ENCODE measurements at regions not wholly inside any gene's neighbourhood (a gene's known extent, or its start where the extent isn't known, plus 50 kb on each side); places are given as distances from the start of the nearest gene placed in this dataset.

GRCh38 chr4:37510626-37511025 is 175.6 kb downstream of the RELL1 start:
- no peaks in the 10 kb centered on the region for H3K9me2 ChIP-seq (ENCODE audit: insufficient read depth)
- no peak overlapping the region for H3K9ac ChIP-seq
- H2AFZ ChIP-seq: no peak overlapping the region
- no peak overlapping the region for H3K4me2 ChIP-seq (ENCODE audit: unreplicated experiment)
- in situ Hi-C loops (cut with MboI): no loop called here
- TF ChIP-seq EZH2phosphoT487 (IDR thresholded peaks at IDR 0.05; ENCODE audit: insufficient read depth, low read depth): no peak
- no peak for TF ChIP-seq EZH2 (IDR thresholded peaks at IDR 0.05; ENCODE audit: insufficient read depth, poor library complexity, severe bottlenecking)
- DNase-seq: no peak
- H3K4me1 ChIP-seq (ENCODE audit: insufficient read depth): no peaks in the 10 kb centered on the region
- no peak overlapping the region for H3K27ac ChIP-seq
- H3K27me3 ChIP-seq (replicated peaks; ENCODE audit: insufficient read depth): no peaks in the 10 kb centered on the region
- H3K4me3 ChIP-seq: no peak overlapping the region
- H3K9me3 ChIP-seq (ENCODE audit: low read depth): no peaks in the 10 kb centered on the region
- no peaks in the 10 kb centered on the region for H3K79me2 ChIP-seq (ENCODE audit: insufficient read depth)
- no peaks in the 10 kb centered on the region for H4K20me1 ChIP-seq (ENCODE audit: insufficient read depth)
- H3K36me3 ChIP-seq (ENCODE audit: low read depth): no peaks in the 10 kb centered on the region
- H3F3A ChIP-seq (ENCODE audit: insufficient read depth): no peaks in the 10 kb centered on the region

- no peak overlapping the region for H3K4me2 ChIP-seq (ENCODE audit: unreplicated experiment)
- no peaks in the 10 kb centered on the region for H3K79me2 ChIP-seq (ENCODE audit: insufficient read depth)
- in situ Hi-C loops (cut with MboI): no loop called here
- TF ChIP-seq EZH2phosphoT487 (IDR thresholded peaks at IDR 0.05; ENCODE audit: insufficient read depth, low read depth): no peak
- no peak for TF ChIP-seq EZH2 (IDR thresholded peaks at IDR 0.05; ENCODE audit: insufficient read depth, poor library complexity, severe bottlenecking)
- H2AFZ ChIP-seq: no peak overlapping the region
- no peak for DNase-seq
- no peaks in the 10 kb centered on the region for H3K36me3 ChIP-seq (ENCODE audit: low read depth)
- no peak overlapping the region for H3K9ac ChIP-seq
- no peaks in the 10 kb centered on the region for H3K27me3 ChIP-seq (replicated peaks; ENCODE audit: insufficient read depth)
- no peaks in the 10 kb centered on the region for H3K9me3 ChIP-seq (ENCODE audit: low read depth)
- no peaks in the 10 kb centered on the region for H3K9me2 ChIP-seq (ENCODE audit: insufficient read depth)
- H4K20me1 ChIP-seq (ENCODE audit: insufficient read depth): no peaks in the 10 kb centered on the region
- H3K4me1 ChIP-seq (ENCODE audit: insufficient read depth): no peaks in the 10 kb centered on the region
- no peaks in the 10 kb centered on the region for H3F3A ChIP-seq (ENCODE audit: insufficient read depth)
- H3K27ac ChIP-seq: no peak overlapping the region
- H3K4me3 ChIP-seq: no peak overlapping the region
Measured at GRCh38 chr4:37503261-37503660, 182.9 kb downstream of the RELL1 start.

GRCh38 chr4:37502070-37502469 is 184.1 kb downstream of the RELL1 start:
- H3K4me3 ChIP-seq: no peak overlapping the region
- in situ Hi-C loops (cut with MboI): no loop called here
- WGBS, 2 experiments (ENCODE audit: low coverage in 1 of 2, low lambda C conversion rate in 2 of 2, missing lambda C conversion rate in 2 of 2): 66 to 68% methylated on average over 8 of the region's 8 CpGs
- no peak for DNase-seq
- no peaks in the 10 kb centered on the region for H3K27me3 ChIP-seq (replicated peaks; ENCODE audit: insufficient read depth)
- H2AFZ ChIP-seq: no peak overlapping the region
- no peaks in the 10 kb centered on the region for H3K79me2 ChIP-seq (ENCODE audit: insufficient read depth)
- no peak overlapping the region for H3K9ac ChIP-seq
- no peak overlapping the region for H3K27ac ChIP-seq
- H3K36me3 ChIP-seq (ENCODE audit: low read depth): no peaks in the 10 kb centered on the region
- H3F3A ChIP-seq (ENCODE audit: insufficient read depth): no peaks in the 10 kb centered on the region
- H3K4me2 ChIP-seq (ENCODE audit: unreplicated experiment): no peak overlapping the region
- no peaks in the 10 kb centered on the region for H3K4me1 ChIP-seq (ENCODE audit: insufficient read depth)
- H3K9me3 ChIP-seq (ENCODE audit: low read depth): no peaks in the 10 kb centered on the region
- TF ChIP-seq EZH2 (IDR thresholded peaks at IDR 0.05; ENCODE audit: insufficient read depth, poor library complexity, severe bottlenecking) (no peak), EZH2phosphoT487 (IDR thresholded peaks at IDR 0.05; ENCODE audit: insufficient read depth, low read depth) (no peak)
- no peaks in the 10 kb centered on the region for H4K20me1 ChIP-seq (ENCODE audit: insufficient read depth)
- H3K9me2 ChIP-seq (ENCODE audit: insufficient read depth): no peaks in the 10 kb centered on the region

Measured in GM23248 (cell line).